HCT116 (cell line): ENCODE measurements at regions not wholly inside any gene's neighbourhood (a gene's known extent, or its start where the extent isn't known, plus 50 kb on each side); places are given as distances from the start of the nearest gene placed in this dataset.

Experiments
- ATAC-seq: fragments of 200-7000 bp; cut with Tn5 transposase; 2 replicates; pipeline ENCODE4 v1.9.1; 2020; ENCODE audit warnings: mild to moderate bottlenecking, moderate library complexity
- BruUV-seq: library from RNA; stranded (reverse); fragments of 400-500 nt; replicated peaks from 2 replicates; lab custom pipeline; 2021; lab: Mats Ljungman, UMichigan
- CTCF ChIA-PET: fragments of 300-600 bp; sonication (Branson Sonifier 250); formaldehyde crosslinking; loops from one replicate; lab custom pipeline; 2021; ENCODE audit warnings: antibody characterized with exemption; lab: Charles Lee
- POLR2A ChIA-PET: fragments of 300-600, 350-600 bp; sonication (Branson Sonifier 250); formaldehyde crosslinking; loops from one replicate; lab custom pipeline; 2021; ENCODE audit warnings: antibody characterized with exemption; lab: Charles Lee
- RAD21 ChIA-PET, 2 experiments: fragments of 300-600 bp; sonication (Branson Sonifier 250); formaldehyde crosslinking; loops; one replicate each; lab custom pipeline; 2023; ENCODE audit warnings: low total read pairs in 2 of 2; ENCODE audit not compliant: uncharacterized antibody in 2 of 2, unreplicated experiment in 2 of 2, low non-redundant PET in 1 of 2; lab: Charles Lee
- DNase-seq: peaks from one replicate; pipeline ENCODE4 v3.0.0-alpha.2; 2010; ENCODE audit warnings: low read depth, low spot score
- H2AFZ ChIP-seq: fragments of 200-600 bp; shearing (Covaris generic), sonication (generic); 2 replicates; pipeline ENCODE4 v1.6.1; 2017; ENCODE audit warnings: low read depth, mixed run types, mixed read lengths, antibody characterized with exemption, low read length; ENCODE audit not compliant: poor library complexity, severe bottlenecking
- H3K27ac ChIP-seq: 2 replicates; pipeline ENCODE4 v1.5.1; 2012; ENCODE audit warnings: low read depth, low read length
- H3K27me3 ChIP-seq: fragments of 200-600 bp; sonication (generic); 2 replicates; pipeline ENCODE4 v1.6.1; 2016; ENCODE audit warnings: mixed run types, low read length, mixed read lengths; ENCODE audit not compliant: insufficient read depth
- H3K36me3 ChIP-seq, 2 experiments: fragments of 200-500 bp in 1 of 2; fragments of 200-600 bp in 1 of 2; sonication (Bioruptor generic) in 1 of 2; sonication (generic) in 1 of 2; 2 replicates each; pipeline versions ENCODE4 v1.5.1 to v1.6.1; 2014 to 2016; ENCODE audit warnings: low read length in 2 of 2, inconsistent platforms in 1 of 2, mixed read lengths in 1 of 2, mixed run types in 1 of 2; ENCODE audit not compliant: insufficient read depth in 2 of 2, control insufficient read depth in 1 of 2
- H3K4me1 ChIP-seq, 2 experiments: fragments of 200-600 bp in 1 of 2; sonication (generic) in 1 of 2; 2 replicates each; pipeline versions ENCODE4 v1.5.1 to v1.6.1; 2012 to 2017; ENCODE audit warnings: low read length in 2 of 2, inconsistent platforms in 1 of 2, mild to moderate bottlenecking in 1 of 2, mixed read lengths in 1 of 2, mixed run types in 1 of 2, moderate library complexity in 1 of 2; ENCODE audit not compliant: insufficient read depth in 2 of 2, control insufficient read depth in 1 of 2
- H3K4me2 ChIP-seq: fragments of 200-600 bp; sonication (generic); 2 replicates; pipeline ENCODE4 v1.6.1; 2017; ENCODE audit warnings: mixed run types, low read length, mixed read lengths
- H3K4me3 ChIP-seq, 2 experiments: fragments of 200-600 bp in 1 of 2; sonication (generic) in 1 of 2; replicated peaks in 1 of 2; 2 replicates each; pipeline ENCODE4 v1.5.1; 2011 to 2016; ENCODE audit warnings: low read length in 2 of 2, control low read depth in 1 of 2, low read depth in 1 of 2, mild to moderate bottlenecking in 1 of 2, mixed read lengths in 1 of 2, mixed run types in 1 of 2
- H3K79me2 ChIP-seq: fragments of 200-600 bp; sonication (generic); 2 replicates; pipeline ENCODE4 v1.6.1; 2017; ENCODE audit warnings: mild to moderate bottlenecking, mixed run types, low read length, moderate library complexity, mixed read lengths; ENCODE audit not compliant: insufficient read depth
- H3K9ac ChIP-seq: fragments of 200-600 bp; sonication (generic); 2 replicates; pipeline ENCODE4 v1.6.1; 2016; ENCODE audit warnings: low read length, mixed read lengths
- H3K9me2 ChIP-seq: fragments of 200-600 bp; sonication (generic), shearing (Covaris generic); 2 replicates; pipeline ENCODE4 v1.6.1; 2017; ENCODE audit warnings: mixed run types, mild to moderate bottlenecking, moderate library complexity; ENCODE audit not compliant: insufficient read depth
- H3K9me3 ChIP-seq, 2 experiments: fragments of 200-500 bp in 1 of 2; fragments of 200-600 bp in 1 of 2; sonication (Bioruptor generic) in 1 of 2; sonication (generic) in 1 of 2; 2 replicates each; pipeline ENCODE4 v1.6.1; 2014 to 2017; ENCODE audit warnings: low read length in 2 of 2, mixed read lengths in 2 of 2, inconsistent platforms in 1 of 2, low read depth in 1 of 2, mild to moderate bottlenecking in 1 of 2, mixed run types in 1 of 2, moderate library complexity in 1 of 2; ENCODE audit not compliant: control insufficient read depth in 1 of 2, insufficient read depth in 1 of 2
- H4K20me1 ChIP-seq: fragments of 200-600 bp; sonication (generic), shearing (Covaris generic); 2 replicates; pipeline ENCODE4 v1.6.1; 2017; ENCODE audit warnings: mixed run types, mild to moderate bottlenecking, moderate library complexity; ENCODE audit not compliant: insufficient read depth
- CEBPB ChIP-seq: IDR thresholded peaks from 2 replicates; pipeline ENCODE4 v1.6.1; 2012; ENCODE audit warnings: low read depth
- CTCF ChIP-seq, 3 experiments: fragments of 200-600 bp in 1 of 3; sonication (generic) in 1 of 3; IDR thresholded peaks in 2 of 3; conservative IDR thresholded peaks in 1 of 3; 2 replicates each; pipeline ENCODE4 v1.5.1; 2012 to 2017; ENCODE audit warnings: low read depth in 2 of 3, low read length in 2 of 3, antibody characterized with exemption in 1 of 3, borderline replicate concordance in 1 of 3, control low read depth in 1 of 3, mild to moderate bottlenecking in 1 of 3, mixed read lengths in 1 of 3, mixed run types in 1 of 3, moderate library complexity in 1 of 3; ENCODE audit not compliant: insufficient read depth in 1 of 3
- EGR1 ChIP-seq: IDR thresholded peaks from 2 replicates; pipeline ENCODE4 v1.6.1; 2012; ENCODE audit warnings: low read depth
- ELF1 ChIP-seq: IDR thresholded peaks from 2 replicates; pipeline ENCODE4 v1.6.1; 2012; ENCODE audit warnings: low read depth, borderline replicate concordance
- MAX ChIP-seq: IDR thresholded peaks from 2 replicates; pipeline ENCODE4 v1.6.1; 2012
- POLR2AphosphoS5 ChIP-seq: IDR thresholded peaks from 2 replicates; pipeline ENCODE4 v1.6.1; 2011; ENCODE audit warnings: mild to moderate bottlenecking, low read depth, low read length, moderate library complexity
- RAD21 ChIP-seq: IDR thresholded peaks from 2 replicates; pipeline ENCODE4 v1.6.1; 2012; ENCODE audit warnings: low read depth, mild to moderate bottlenecking
- SRF ChIP-seq: IDR thresholded peaks from 2 replicates; pipeline ENCODE4 v1.6.1; 2012; ENCODE audit warnings: low read depth
- YY1 ChIP-seq: IDR thresholded peaks from 2 replicates; pipeline ENCODE4 v1.6.1; 2011; ENCODE audit warnings: low read length, low read depth, moderate library complexity, mild to moderate bottlenecking; ENCODE audit not compliant: insufficient replicate concordance; ENCODE audit errors: extremely low read depth
- ZFX ChIP-seq: fragments of 450-650 bp; IDR thresholded peaks from 2 replicates; pipeline ENCODE4 v1.6.1; 2017
- ZNF274 ChIP-seq: fragments of 200-500 bp; sonication (Bioruptor generic); IDR thresholded peaks from 2 replicates; pipeline ENCODE4 v1.6.1; 2014; ENCODE audit warnings: mild to moderate bottlenecking, low read depth, low read length, inconsistent platforms
- intact Hi-C: fragments of 100-400 bp; cut with micrococcal nuclease; formaldehyde crosslinking; loops from 2 replicates; pipeline ENCODE4 v1.10.0; 2022

GRCh38 chr2:18325118-18325517 is 235.3 kb downstream of the RDH14 start:
- Histone ChIP-seq H3K27ac (no peak overlapping the region), H3K9me2 (no peaks in the 10 kb centered on the region), H3K4me3 (no peak overlapping the region), H3K9ac (no peak overlapping the region), H3K27me3 (peaks cover 9% of the 10 kb centered on the region), H3K4me1 (no peaks in the 10 kb centered on the region), H3K9me3 (no peaks in the 10 kb centered on the region)
- no peak for DNase-seq
- POLR2A ChIA-PET = no interaction called here
- no peak for TF ChIP-seq EGR1
- TF ChIP-seq, all 23 proteins: peak for 0
- Histone ChIP-seq H4K20me1 (no peaks in the 10 kb centered on the region), H3K36me3 (no peaks in the 10 kb centered on the region), H3K79me2 (no peaks in the 10 kb centered on the region), H2AFZ (no peak overlapping the region), H3K4me2 (no peak overlapping the region)
- ChIA-PET CTCF (no interaction called here), RAD21 (interaction anchor here in 1 of 2 experiments (0.5 kb wide), 1 partner anchor 621 kb away, joined by 3 read pairs; no protein-coding TSS in a partner anchor)
- no TSS peak for BruUV-seq
- intact Hi-C loops = no loop called here
- ATAC-seq = no peak

GRCh38 chr2:18319987-18320386 is 240.5 kb downstream of the RDH14 start:
- Histone ChIP-seq H3K27ac (no peak overlapping the region), H3K36me3 (no peaks in the 10 kb centered on the region), H3K4me2 (no peak overlapping the region), H3K27me3 (peaks cover 15% of the 10 kb centered on the region; the same call in 1 of the 2 replicates), H3K79me2 (no peaks in the 10 kb centered on the region), H3K4me1 (no peaks in the 10 kb centered on the region), H3K9me2 (no peaks in the 10 kb centered on the region; the same call in 1 of the 2 replicates), H3K9me3 (no peaks in the 10 kb centered on the region), H3K9ac (no peak overlapping the region), H2AFZ (no peak overlapping the region), H4K20me1 (no peaks in the 10 kb centered on the region), H3K4me3 (no peak overlapping the region)
- ATAC-seq (no peak), DNase-seq (no peak)
- no TSS peak for BruUV-seq
- CTCF ChIA-PET = no interaction called here
- TF ChIP-seq EGR1 = no peak
- no peak for TF ChIP-seq YY1
- TF ChIP-seq ZNF274 = no peak
- TF ChIP-seq ELF1 = no peak
- no peak for TF ChIP-seq SRF
- no peak for TF ChIP-seq POLR2AphosphoS5
- TF ChIP-seq ZFX = no peak
- TF ChIP-seq CEBPB = no peak
- TF ChIP-seq RAD21 = no peak
- no peak for TF ChIP-seq MAX
- no peak for TF ChIP-seq CTCF (IDR thresholded peaks at IDR 0.05 in 2 of 3, conservative IDR thresholded peaks at IDR 0.05 in 1 of 3; ENCODE audit: borderline replicate concordance in 1 of 3, insufficient read depth in 1 of 3, low read depth in 2 of 3, low read length in 2 of 3)
- RAD21 ChIA-PET = no interaction called here
- POLR2A ChIA-PET = no interaction called here
- intact Hi-C loops = no loop called here
